Esophagus squamous epithelium (tissue), 5 donors: ENCODE measurements at regions not wholly inside any gene's neighbourhood (a gene's known extent, or its start where the extent isn't known, plus 50 kb on each side); places are given as distances from the start of the nearest gene placed in this dataset.

ENCODE experiments used
- DNase-seq: peaks from one replicate; lab custom pipeline; 2025; lab: John Stamatoyannopoulos, UW
- H3K27ac ChIP-seq, 4 donors: fragments of 200-600 bp; sonication (generic); one replicate each; pipeline ENCODE4 v1.5.1; 2016 to 2019; ENCODE audit warnings: mild to moderate bottlenecking in 1 of 4
- H3K27me3 ChIP-seq, 4 donors: fragments of 200-600 bp; sonication (generic); 1 replicate in 3 of 4; 2 replicates in 1 of 4; pipeline versions ENCODE4 v1.5.1 to v1.6.0; 2017 to 2021; ENCODE audit warnings: antibody characterized with exemption in 1 of 4
- H3K36me3 ChIP-seq, 3 donors: fragments of 200-600 bp; sonication (generic); one replicate each; pipeline ENCODE4 v1.5.1; 2016 to 2019
- H3K4me1 ChIP-seq, 3 donors: fragments of 200-600 bp; sonication (generic); one replicate each; pipeline ENCODE4 v1.5.1; 2017 to 2019
- H3K4me3 ChIP-seq, 4 donors: fragments of 200-600 bp; sonication (generic); 1 replicate in 3 of 4; 2 replicates in 1 of 4; pipeline ENCODE4 v1.5.1; 2016 to 2019; ENCODE audit warnings: mild to moderate bottlenecking in 2 of 4, moderate library complexity in 1 of 4
- H3K9me3 ChIP-seq, 3 donors: fragments of 200-600 bp; sonication (generic); one replicate each; pipeline ENCODE4 v1.5.1; 2016 to 2019
- POLR2A ChIP-seq, 4 donors: fragments of 450-650 bp; IDR thresholded peaks; one replicate each; pipeline ENCODE4 v1.6.1; 2017; ENCODE audit warnings: antibody characterized with exemption in 4 of 4, mild to moderate bottlenecking in 4 of 4, moderate library complexity in 3 of 4
- WGBS, 2 donors: methylation state at CpG; one replicate each; pipeline ENCODE4 v1.1.5; 2018; 5-methylcytosine and 5-hydroxymethylcytosine counted together
- intact Hi-C: fragments of 100-400 bp; cut with DNase I; formaldehyde crosslinking; loops from one replicate; pipeline ENCODE4 v1.15.0; 2022
- TF ChIP-seq, protein P1 (sequence below), 6 experiments: fragments of 450-650 bp in 4 of 6; fragments of 200-600 bp in 2 of 6; sonication (generic) in 2 of 6; IDR thresholded peaks; one replicate each; pipeline ENCODE4 v1.5.1; 2016 to 2019; ENCODE audit warnings: antibody characterized with exemption in 6 of 6, mild to moderate bottlenecking in 4 of 6, moderate library complexity in 4 of 6
- donor health status: DM: yes; HTN: yes; CAD: no.

DNA sequence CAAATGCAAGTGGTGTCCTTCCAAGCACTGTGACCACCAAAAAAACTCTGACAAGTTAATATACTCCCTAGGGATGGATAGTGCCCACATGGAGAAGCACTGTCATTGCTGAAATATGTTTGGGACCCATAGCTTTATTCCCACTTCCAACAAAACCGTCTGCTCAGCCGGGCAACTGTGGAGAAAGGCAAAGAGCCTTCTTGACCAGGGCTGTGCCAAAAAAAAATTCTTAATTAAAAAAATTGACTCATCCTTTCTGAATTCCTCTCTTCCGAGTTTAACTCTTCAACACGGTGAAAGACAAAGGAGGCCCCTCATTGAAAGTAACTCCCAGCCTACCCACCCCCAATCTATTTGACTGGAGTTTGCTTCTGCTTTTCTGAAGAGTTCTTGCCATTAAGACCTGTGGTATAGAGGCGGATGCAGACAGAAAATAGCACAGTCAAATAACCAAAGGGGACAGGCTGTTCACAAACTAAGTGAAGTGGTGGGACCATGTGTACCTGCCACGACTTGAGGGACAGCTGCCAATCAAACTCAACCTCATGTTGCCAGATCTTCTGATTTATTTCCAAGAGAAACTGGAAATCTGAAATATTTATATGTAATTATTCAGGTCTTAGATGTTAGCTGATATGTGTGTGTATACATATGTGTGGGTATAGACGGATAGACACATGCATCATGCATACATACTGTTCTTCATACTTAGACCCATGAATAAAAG is 135.4 kb upstream of the PFN2 start:
- H3K27ac ChIP-seq, result no peak overlapping the region
- no peak overlapping the region for H3K4me3 ChIP-seq

GRCh38 chr3:150105025-150105424 is 134.3 kb upstream of the PFN2 start:
- Histone ChIP-seq H3K27me3 (no peaks in the 10 kb centered on the region), H3K36me3 (no peaks in the 10 kb centered on the region), H3K4me3 (no peak overlapping the region), H3K9me3 (peaks cover 0 to 4% (median 0%) of the 10 kb centered on the region in 3 donors), H3K4me1 (no peaks in the 10 kb centered on the region), H3K27ac (no peak overlapping the region)
- intact Hi-C loops, result no loop called here
- no peak for TF ChIP-seq POLR2A (IDR thresholded peaks at IDR 0.05)
- TF ChIP-seq, protein P1, sequence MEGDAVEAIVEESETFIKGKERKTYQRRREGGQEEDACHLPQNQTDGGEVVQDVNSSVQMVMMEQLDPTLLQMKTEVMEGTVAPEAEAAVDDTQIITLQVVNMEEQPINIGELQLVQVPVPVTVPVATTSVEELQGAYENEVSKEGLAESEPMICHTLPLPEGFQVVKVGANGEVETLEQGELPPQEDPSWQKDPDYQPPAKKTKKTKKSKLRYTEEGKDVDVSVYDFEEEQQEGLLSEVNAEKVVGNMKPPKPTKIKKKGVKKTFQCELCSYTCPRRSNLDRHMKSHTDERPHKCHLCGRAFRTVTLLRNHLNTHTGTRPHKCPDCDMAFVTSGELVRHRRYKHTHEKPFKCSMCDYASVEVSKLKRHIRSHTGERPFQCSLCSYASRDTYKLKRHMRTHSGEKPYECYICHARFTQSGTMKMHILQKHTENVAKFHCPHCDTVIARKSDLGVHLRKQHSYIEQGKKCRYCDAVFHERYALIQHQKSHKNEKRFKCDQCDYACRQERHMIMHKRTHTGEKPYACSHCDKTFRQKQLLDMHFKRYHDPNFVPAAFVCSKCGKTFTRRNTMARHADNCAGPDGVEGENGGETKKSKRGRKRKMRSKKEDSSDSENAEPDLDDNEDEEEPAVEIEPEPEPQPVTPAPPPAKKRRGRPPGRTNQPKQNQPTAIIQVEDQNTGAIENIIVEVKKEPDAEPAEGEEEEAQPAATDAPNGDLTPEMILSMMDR (IDR thresholded peaks at IDR 0.05), result no peak
- WGBS, 2 donors, result 74 to 88% methylated on average over 1 of the region's 1 CpG
- no peak for DNase-seq

More for the DNA sequence above, 135.4 kb upstream of the PFN2 start:
- H3K4me1 ChIP-seq, result no peaks in the 10 kb centered on the region
- H3K36me3 ChIP-seq, result no peaks in the 10 kb centered on the region
- peaks cover 0 to under 1% (median 0%) of the 10 kb centered on the region in 3 donors for H3K9me3 ChIP-seq
- no peaks in the 10 kb centered on the region for H3K27me3 ChIP-seq
- 68 to 70% methylated on average over 7 of the region's 7 CpGs for whole genome bisulfite sequencing, 2 donors
- intact Hi-C loops, result no loop called here
- TF ChIP-seq, protein P1 (IDR thresholded peaks at IDR 0.05), result no peak
- TF ChIP-seq POLR2A (IDR thresholded peaks at IDR 0.05), result no peak
- DNase-seq, result no peak

GRCh38 chr3:150104564-150104963 is 133.9 kb upstream of the PFN2 start:
- Histone ChIP-seq H3K4me3 (no peak overlapping the region), H3K36me3 (no peaks in the 10 kb centered on the region), H3K27me3 (no peaks in the 10 kb centered on the region), H3K4me1 (no peaks in the 10 kb centered on the region), H3K9me3 (peaks cover 0 to 4% (median 0%) of the 10 kb centered on the region in 3 donors), H3K27ac (no peak overlapping the region)
- 80 to 81% methylated on average over 3 of the region's 3 CpGs for WGBS, 2 donors
- intact Hi-C loops, result no loop called here
- DNase-seq, result no peak
- TF ChIP-seq, protein P1 (IDR thresholded peaks at IDR 0.05), result no peak
- no peak for TF ChIP-seq POLR2A (IDR thresholded peaks at IDR 0.05)

DNA sequence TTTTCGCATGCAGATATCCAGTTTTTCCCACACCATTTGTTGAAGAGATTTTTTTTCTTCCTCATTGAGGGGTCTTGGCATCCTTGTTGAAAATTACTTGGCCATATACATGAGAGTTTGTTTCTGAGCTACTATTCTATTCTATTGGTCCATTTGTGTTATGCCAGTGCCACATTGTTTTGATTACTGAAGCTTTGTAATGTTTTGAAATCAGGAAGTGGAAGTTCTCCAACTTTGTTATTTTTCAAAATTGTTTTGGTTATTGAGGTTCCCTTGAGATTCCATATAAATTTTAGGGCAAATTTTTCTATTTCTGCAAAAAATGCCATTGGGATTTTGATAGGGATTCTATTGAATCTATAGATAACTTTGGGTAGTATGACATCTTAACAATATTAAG is 130.3 kb upstream of the PFN2 start:
- H3K36me3 ChIP-seq, result no peaks in the 10 kb centered on the region
- H3K4me1 ChIP-seq, result no peaks in the 10 kb centered on the region
- intact Hi-C loops, result no loop called here
- no peaks in the 10 kb centered on the region for H3K27me3 ChIP-seq
- TF ChIP-seq POLR2A (IDR thresholded peaks at IDR 0.05), result no peak
- TF ChIP-seq, protein P1 (IDR thresholded peaks at IDR 0.05), result no peak
- no peak for DNase-seq
- no peak overlapping the region for H3K4me3 ChIP-seq
- no peak overlapping the region for H3K27ac ChIP-seq
- 85 to 95% methylated on average over 1 of the region's 1 CpG for WGBS, 2 donors
- H3K9me3 ChIP-seq, result peaks cover 0 to 4% (median 0%) of the 10 kb centered on the region in 3 donors

- 79 to 97% methylated on average over 3 of the region's 3 CpGs for WGBS, 2 donors
- Histone ChIP-seq H3K27ac (no peak overlapping the region), H3K9me3 (peaks cover 0 to 4% (median 0%) of the 10 kb centered on the region in 3 donors), H3K4me1 (no peaks in the 10 kb centered on the region), H3K4me3 (no peak overlapping the region), H3K27me3 (no peaks in the 10 kb centered on the region), H3K36me3 (no peaks in the 10 kb centered on the region)
- TF ChIP-seq, protein P1 (IDR thresholded peaks at IDR 0.05), result no peak
- no peak for TF ChIP-seq POLR2A (IDR thresholded peaks at IDR 0.05)
- DNase-seq, result no peak
- intact Hi-C loops, result no loop called here
Measured at GRCh38 chr3:150098621-150099020, 127.9 kb upstream of the PFN2 start.
